Large intestine (tissue), 3 donors: ENCODE measurements at regions not wholly inside any gene's neighbourhood (a gene's known extent, or its start where the extent isn't known, plus 50 kb on each side); places are given as distances from the start of the nearest gene placed in this dataset.
A peak's percentile ranks its signal among the peaks of the same experiment; 100 is the strongest.

Source experiments
- DNase-seq, 2 donors: peaks; one replicate each; pipeline versions ENCODE4 v3.0.0 to v3.0.0-alpha.2; 2013
- H3K27ac ChIP-seq: one replicate; pipeline ENCODE4 v1.5.1; 2013; ENCODE audit warnings: low read length
- H3K27me3 ChIP-seq: 2 replicates; pipeline ENCODE4 v1.6.1; 2013; ENCODE audit warnings: low read length; ENCODE audit not compliant: control insufficient read depth, insufficient read depth
- H3K36me3 ChIP-seq: 2 replicates; pipeline ENCODE4 v1.6.1; 2013; ENCODE audit warnings: low read length; ENCODE audit not compliant: control insufficient read depth, insufficient read depth
- H3K4me1 ChIP-seq: one replicate; pipeline ENCODE4 v1.6.1; 2013; ENCODE audit warnings: low read length; ENCODE audit not compliant: control insufficient read depth, insufficient read depth
- H3K4me3 ChIP-seq: one replicate; pipeline ENCODE4 v1.5.1; 2013; ENCODE audit warnings: low read length
- H3K9me3 ChIP-seq: one replicate; pipeline ENCODE4 v1.6.1; 2013; ENCODE audit warnings: mild to moderate bottlenecking, low read depth, low read length, moderate library complexity; ENCODE audit not compliant: control insufficient read depth
- WGBS: methylation state at CpG from one replicate; pipeline ENCODE4 v1.1.5; 2013; ENCODE audit warnings: low lambda C conversion rate; ENCODE audit not compliant: insufficient coverage; 5-methylcytosine and 5-hydroxymethylcytosine counted together

- Histone ChIP-seq H3K27ac (no peak overlapping the region), H3K4me1 (no peaks in the 10 kb centered on the region), H3K36me3 (no peaks in the 10 kb centered on the region), H3K27me3 (no peaks in the 10 kb centered on the region), H3K9me3 (no peaks in the 10 kb centered on the region), H3K4me3 (no peak overlapping the region)
- no CpG with 5 or more reads among the region's 6 CpGs for WGBS
- no peak for DNase-seq
Observed at GRCh38 chr9:105864248-105864898, 170.0 kb downstream of the TMEM38B start.

GRCh38 chr9:105865285-105865684, 170.9 kb downstream of the TMEM38B start:
- Histone ChIP-seq H3K9me3 (no peaks in the 10 kb centered on the region), H3K4me1 (no peaks in the 10 kb centered on the region), H3K36me3 (no peaks in the 10 kb centered on the region), H3K27ac (no peak overlapping the region), H3K27me3 (no peaks in the 10 kb centered on the region), H3K4me3 (no peak overlapping the region)
- WGBS, result no CpG with 5 or more reads among the region's 4 CpGs
- no peak for DNase-seq

GRCh38 chr9:105871540-105871939, 177.2 kb downstream of the TMEM38B start:
- no peaks in the 10 kb centered on the region for H3K36me3 ChIP-seq
- no peak for DNase-seq
- no peak overlapping the region for H3K27ac ChIP-seq
- H3K9me3 ChIP-seq, result no peaks in the 10 kb centered on the region
- H3K27me3 ChIP-seq, result no peaks in the 10 kb centered on the region
- WGBS, result no CpG with 5 or more reads among the region's 2 CpGs
- no peaks in the 10 kb centered on the region for H3K4me1 ChIP-seq
- no peak overlapping the region for H3K4me3 ChIP-seq

- Histone ChIP-seq H3K27me3 (no peaks in the 10 kb centered on the region), H3K9me3 (no peaks in the 10 kb centered on the region), H3K36me3 (no peaks in the 10 kb centered on the region), H3K4me3 (no peak overlapping the region), H3K4me1 (no peaks in the 10 kb centered on the region), H3K27ac (no peak overlapping the region)
- WGBS, result 100% methylated on average over 1 of the region's 3 CpGs
- DNase-seq, result no peak
Observed at GRCh38 chr9:105873801-105874200, 179.5 kb downstream of the TMEM38B start.

- Histone ChIP-seq H3K27me3 (no peaks in the 10 kb centered on the region), H3K4me3 (no peak overlapping the region), H3K9me3 (no peaks in the 10 kb centered on the region), H3K36me3 (no peaks in the 10 kb centered on the region), H3K4me1 (no peaks in the 10 kb centered on the region), H3K27ac (no peak overlapping the region)
- no peak for DNase-seq
- no CpG with 5 or more reads among the region's 1 CpG for WGBS
Observed at GRCh38 chr9:105877721-105878120, 183.4 kb downstream of the TMEM38B start.

GRCh38 chr9:105879181-105879580, 184.8 kb downstream of the TMEM38B start:
- H3K36me3 ChIP-seq, result no peaks in the 10 kb centered on the region
- H3K4me1 ChIP-seq, result no peaks in the 10 kb centered on the region
- no peak overlapping the region for H3K4me3 ChIP-seq
- no peak overlapping the region for H3K27ac ChIP-seq
- no peak for DNase-seq
- no peaks in the 10 kb centered on the region for H3K27me3 ChIP-seq
- no peaks in the 10 kb centered on the region for H3K9me3 ChIP-seq

- H3K4me3 ChIP-seq, result no peak overlapping the region
- no peak overlapping the region for H3K27ac ChIP-seq
- H3K27me3 ChIP-seq, result no peaks in the 10 kb centered on the region
- H3K4me1 ChIP-seq, result no peaks in the 10 kb centered on the region
- H3K36me3 ChIP-seq, result no peaks in the 10 kb centered on the region
- WGBS, result no CpG with 5 or more reads among the region's 1 CpG
- no peak for DNase-seq
- no peaks in the 10 kb centered on the region for H3K9me3 ChIP-seq
Observed at GRCh38 chr9:105880517-105880916, 186.2 kb downstream of the TMEM38B start.

- no peak for DNase-seq
- H3K4me3 ChIP-seq, result no peak overlapping the region
- no peak overlapping the region for H3K27ac ChIP-seq
- H3K36me3 ChIP-seq, result no peaks in the 10 kb centered on the region
- WGBS, result no CpG with 5 or more reads among the region's 6 CpGs
- H3K9me3 ChIP-seq, result no peaks in the 10 kb centered on the region
- no peaks in the 10 kb centered on the region for H3K27me3 ChIP-seq
- H3K4me1 ChIP-seq, result no peaks in the 10 kb centered on the region
Observed at GRCh38 chr9:105881021-105881420, 186.7 kb downstream of the TMEM38B start.

- no peaks in the 10 kb centered on the region for H3K9me3 ChIP-seq
- WGBS, result 84% methylated on average over 4 of the region's 10 CpGs
Observed at GRCh38 chr9:105881654-105882349, 187.5 kb downstream of the TMEM38B start.

GRCh38 chr9:105883847-105884246, 189.5 kb downstream of the TMEM38B start:
- WGBS, result 100% methylated on average over 1 of the region's 2 CpGs
- Histone ChIP-seq H3K4me3 (no peak overlapping the region), H3K27me3 (no peaks in the 10 kb centered on the region), H3K9me3 (no peaks in the 10 kb centered on the region), H3K27ac (no peak overlapping the region), H3K4me1 (no peaks in the 10 kb centered on the region), H3K36me3 (no peaks in the 10 kb centered on the region)
- no peak for DNase-seq

More at GRCh38 chr9:105881654-105882349, 187.5 kb downstream of the TMEM38B start:
- Histone ChIP-seq H3K36me3 (no peaks in the 10 kb centered on the region), H3K27ac (no peak overlapping the region), H3K4me3 (no peak overlapping the region), H3K4me1 (no peaks in the 10 kb centered on the region), H3K27me3 (no peaks in the 10 kb centered on the region)
- peak; percentile 34 to 38 for DNase-seq

GRCh38 chr9:105884416-105884815, 190.1 kb downstream of the TMEM38B start:
- no peak for DNase-seq
- no peaks in the 10 kb centered on the region for H3K36me3 ChIP-seq
- H3K4me1 ChIP-seq, result no peaks in the 10 kb centered on the region
- whole genome bisulfite sequencing, result 100% methylated on average over 1 of the region's 3 CpGs
- no peak overlapping the region for H3K27ac ChIP-seq
- H3K4me3 ChIP-seq, result no peak overlapping the region
- H3K9me3 ChIP-seq, result no peaks in the 10 kb centered on the region
- no peaks in the 10 kb centered on the region for H3K27me3 ChIP-seq
